GM12864 (cell line): ENCODE measurements at regions not wholly inside any gene's neighbourhood (a gene's known extent, or its start where the extent isn't known, plus 50 kb on each side); places are given as distances from the start of the nearest gene placed in this dataset.
A peak's percentile ranks its signal among the peaks of the same experiment; 100 is the strongest.
"Not testable (repeated sequence)": the region's sequence is repeated elsewhere in the genome, so short reads cannot be mapped to it uniquely, and the experiment has no call there.

Experiments
- DNase-seq: peaks from one replicate; pipeline ENCODE4 v3.0.0-alpha.2; 2011; ENCODE audit warnings: low read depth
- H3K4me3 ChIP-seq: 2 replicates; pipeline ENCODE4 v1.5.1; 2011; ENCODE audit warnings: mild to moderate bottlenecking, low read depth, low read length, control low read depth
- TF ChIP-seq, protein P1 (sequence below): IDR thresholded peaks from 2 replicates; pipeline ENCODE4 v1.5.1; 2011; ENCODE audit warnings: low read depth, mild to moderate bottlenecking, moderate library complexity, low read length, control low read depth, inconsistent platforms; ENCODE audit errors: missing control alignments

DNA sequence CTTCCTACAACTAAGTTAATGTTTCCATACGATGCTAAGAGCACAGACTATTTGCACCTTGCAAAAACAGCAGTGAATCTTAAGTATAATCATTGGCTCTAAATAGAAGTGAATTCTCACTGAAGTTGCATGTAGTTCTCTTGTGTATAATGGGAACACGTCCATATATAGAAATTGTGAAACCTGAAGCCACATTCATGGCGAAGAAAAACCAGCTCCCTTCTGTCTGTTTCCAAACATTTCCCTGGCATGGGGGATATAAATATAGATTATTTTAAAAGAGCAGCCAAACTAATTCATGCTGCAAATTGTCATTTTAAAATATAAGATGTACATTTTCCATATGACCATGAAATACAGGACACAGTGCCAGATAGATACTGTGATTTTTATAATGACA, 71.1 kb downstream of the TRAM1L1 start:
- TF ChIP-seq, protein P1, sequence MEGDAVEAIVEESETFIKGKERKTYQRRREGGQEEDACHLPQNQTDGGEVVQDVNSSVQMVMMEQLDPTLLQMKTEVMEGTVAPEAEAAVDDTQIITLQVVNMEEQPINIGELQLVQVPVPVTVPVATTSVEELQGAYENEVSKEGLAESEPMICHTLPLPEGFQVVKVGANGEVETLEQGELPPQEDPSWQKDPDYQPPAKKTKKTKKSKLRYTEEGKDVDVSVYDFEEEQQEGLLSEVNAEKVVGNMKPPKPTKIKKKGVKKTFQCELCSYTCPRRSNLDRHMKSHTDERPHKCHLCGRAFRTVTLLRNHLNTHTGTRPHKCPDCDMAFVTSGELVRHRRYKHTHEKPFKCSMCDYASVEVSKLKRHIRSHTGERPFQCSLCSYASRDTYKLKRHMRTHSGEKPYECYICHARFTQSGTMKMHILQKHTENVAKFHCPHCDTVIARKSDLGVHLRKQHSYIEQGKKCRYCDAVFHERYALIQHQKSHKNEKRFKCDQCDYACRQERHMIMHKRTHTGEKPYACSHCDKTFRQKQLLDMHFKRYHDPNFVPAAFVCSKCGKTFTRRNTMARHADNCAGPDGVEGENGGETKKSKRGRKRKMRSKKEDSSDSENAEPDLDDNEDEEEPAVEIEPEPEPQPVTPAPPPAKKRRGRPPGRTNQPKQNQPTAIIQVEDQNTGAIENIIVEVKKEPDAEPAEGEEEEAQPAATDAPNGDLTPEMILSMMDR, result no peak
- no peak overlapping the region for H3K4me3 ChIP-seq
- DNase-seq, result no peak

DNA sequence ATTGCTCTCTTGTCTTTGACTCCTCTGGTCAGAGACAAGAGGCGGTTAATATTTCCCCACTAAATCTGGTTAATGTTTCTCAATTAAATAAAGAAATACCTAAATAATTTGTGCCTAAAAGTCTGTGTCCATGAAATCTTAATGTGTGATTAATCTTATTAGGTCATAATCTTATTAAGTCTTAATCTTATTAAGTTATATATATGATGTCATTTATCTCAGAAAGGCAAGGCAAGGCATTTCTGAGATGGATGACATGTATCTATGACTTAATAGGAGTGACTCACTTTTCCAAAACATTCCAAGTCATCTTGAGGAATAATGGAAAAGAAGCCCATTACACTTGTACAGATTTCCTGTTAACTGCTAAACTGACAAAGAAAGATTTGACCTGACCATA, 74.7 kb downstream of the TRAM1L1 start:
- TF ChIP-seq, protein P1, result no peak
- H3K4me3 ChIP-seq, result no peak overlapping the region
- DNase-seq, result no peak

DNA sequence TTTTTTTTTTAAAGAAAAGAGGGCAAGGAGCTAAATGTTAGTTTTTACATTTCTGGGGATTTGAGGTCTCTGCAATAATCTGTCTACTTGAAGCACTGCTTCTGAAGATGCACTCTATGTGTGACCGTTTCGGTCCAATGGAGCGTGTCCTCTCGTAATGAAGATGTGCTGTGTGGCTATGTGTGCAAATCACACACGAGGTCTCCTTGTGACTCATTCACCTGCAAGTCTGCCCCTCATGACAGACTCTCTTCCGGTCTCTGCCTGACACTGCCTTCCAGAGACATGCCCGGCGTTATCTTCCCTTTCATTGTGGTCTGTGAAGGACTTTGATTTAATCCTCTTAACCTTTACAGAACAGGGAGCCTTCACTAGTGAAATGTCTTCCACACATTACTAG, 84.3 kb downstream of the TRAM1L1 start:
- no peak overlapping the region for H3K4me3 ChIP-seq
- peak; percentile 16 for DNase-seq
- TF ChIP-seq, protein P1, result no peak

DNA sequence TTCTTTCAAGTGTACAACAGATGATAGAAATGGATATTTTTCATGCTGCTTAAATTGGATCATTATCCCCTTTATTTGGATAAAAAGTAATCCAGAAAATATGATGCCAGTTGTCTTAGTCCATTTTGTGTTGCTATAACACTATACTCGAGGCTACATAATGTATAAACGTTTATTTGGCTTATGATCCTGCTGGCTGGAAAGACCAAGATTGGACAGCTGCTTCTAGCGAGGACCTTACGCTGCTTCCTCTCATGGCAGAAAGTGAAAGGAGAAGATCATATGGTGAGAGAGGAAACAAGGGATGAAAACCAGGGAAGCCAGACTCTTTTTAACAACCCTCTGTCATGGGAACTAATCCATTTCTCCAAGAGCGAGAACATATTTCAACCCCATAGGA, 102.7 kb downstream of the TRAM1L1 start:
- no peak overlapping the region for H3K4me3 ChIP-seq
- TF ChIP-seq, protein P1, result no peak
- no peak for DNase-seq

DNA sequence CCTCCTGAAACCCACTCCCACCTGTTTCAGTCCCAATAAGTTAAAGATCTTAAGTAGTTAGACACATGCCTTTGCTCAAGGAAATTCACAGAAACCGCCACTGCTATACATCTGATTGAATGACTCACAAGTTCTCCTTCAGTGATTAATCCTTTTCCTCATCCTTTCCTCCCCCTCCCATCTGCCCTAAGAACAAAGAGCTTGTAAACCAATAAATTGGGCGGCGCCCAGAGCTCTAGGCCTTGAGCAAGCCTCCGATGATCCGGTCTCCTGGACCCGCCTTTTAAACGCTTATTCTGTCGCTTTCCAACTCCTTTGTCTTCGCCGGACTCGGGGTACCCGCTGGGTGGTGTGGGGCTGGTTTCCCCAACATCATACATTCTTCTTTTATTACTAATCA, 104.9 kb downstream of the TRAM1L1 start:
- H3K4me3 ChIP-seq, DNase-seq: not testable (repeated sequence)

DNA sequence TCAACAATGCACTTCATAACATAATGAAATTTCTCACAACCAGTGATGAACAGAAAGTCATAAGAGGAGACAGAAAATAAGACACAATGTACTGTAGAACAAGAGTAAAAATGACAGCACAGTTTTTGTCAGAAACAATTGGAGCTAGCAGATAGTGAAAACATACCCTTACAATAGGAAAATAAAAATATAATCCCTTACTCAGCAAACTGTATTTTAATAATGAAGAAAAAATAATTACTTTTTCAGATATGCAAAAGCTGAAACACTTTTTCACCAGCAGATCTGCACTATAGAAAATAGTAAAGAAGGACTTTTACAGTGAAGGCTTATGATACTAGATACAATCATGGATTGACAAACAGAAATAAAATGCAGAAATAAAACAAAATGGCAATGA, 126.3 kb downstream of the TRAM1L1 start:
- TF ChIP-seq, protein P1, result no peak
- no peak overlapping the region for H3K4me3 ChIP-seq
- no peak for DNase-seq

DNA sequence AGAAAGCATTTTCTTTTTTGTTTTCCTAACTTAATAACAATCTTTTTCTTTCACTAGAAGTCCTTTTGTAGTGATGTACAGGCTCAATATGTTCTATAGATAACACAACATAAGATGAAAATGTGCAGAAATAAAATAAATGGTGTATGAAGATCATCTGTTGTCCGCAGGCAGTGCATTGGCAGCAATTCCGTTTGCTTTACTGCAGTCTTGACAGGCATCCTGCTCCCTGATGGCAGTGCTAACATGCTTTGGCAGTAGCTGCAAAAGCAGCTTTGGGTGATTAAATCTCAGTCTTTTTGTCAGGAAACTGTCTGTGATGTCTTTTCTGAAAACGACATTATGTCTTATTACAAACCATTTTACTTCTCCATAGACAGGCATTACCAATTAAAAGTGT, 131.4 kb downstream of the TRAM1L1 start:
- TF ChIP-seq, protein P1, result no peak
- no peak for DNase-seq
- H3K4me3 ChIP-seq, result no peak overlapping the region
